H9 (cell line): ENCODE measurements at regions not wholly inside any gene's neighbourhood (a gene's known extent, or its start where the extent isn't known, plus 50 kb on each side); places are given as distances from the start of the nearest gene placed in this dataset.

Source experiments
- DNase-seq: peaks from one replicate; pipeline ENCODE4 v3.0.0-alpha.2; 2017
- H2AFZ ChIP-seq: one replicate; pipeline ENCODE4 v1.6.1; 2013; ENCODE audit warnings: mild to moderate bottlenecking, low read length, control low read depth, moderate library complexity
- H2AK5ac ChIP-seq: 2 replicates; pipeline ENCODE4 v1.6.1; 2013; ENCODE audit warnings: low read length, control low read depth, mixed read lengths; ENCODE audit not compliant: insufficient read length
- H2BK120ac ChIP-seq: one replicate; pipeline ENCODE4 v1.6.1; 2013; ENCODE audit warnings: low read depth, mild to moderate bottlenecking, low read length, control low read depth, inconsistent platforms; ENCODE audit not compliant: poor library complexity, severe bottlenecking
- H2BK12ac ChIP-seq: 2 replicates; pipeline ENCODE4 v1.6.1; 2013; ENCODE audit warnings: low read length, control low read depth, mixed read lengths, low read depth; ENCODE audit not compliant: insufficient read length
- H2BK15ac ChIP-seq: 2 replicates; pipeline ENCODE4 v1.6.1; 2013; ENCODE audit warnings: low read depth, low read length, control low read depth
- H2BK20ac ChIP-seq: one replicate; pipeline ENCODE4 v1.6.1; 2013; ENCODE audit warnings: low read depth, mild to moderate bottlenecking, low read length, control low read depth, inconsistent platforms; ENCODE audit not compliant: poor library complexity, severe bottlenecking
- H2BK5ac ChIP-seq: 2 replicates; pipeline ENCODE4 v1.6.1; 2013; ENCODE audit warnings: low read length, control low read depth, mixed read lengths; ENCODE audit not compliant: insufficient read length
- H3K14ac ChIP-seq: 2 replicates; pipeline ENCODE4 v1.6.1; 2013; ENCODE audit warnings: low read length, control low read depth; ENCODE audit not compliant: insufficient read depth
- H3K18ac ChIP-seq: 2 replicates; pipeline ENCODE4 v1.6.1; 2013; ENCODE audit warnings: low read depth, mild to moderate bottlenecking, mixed read lengths, low read length, control low read depth; ENCODE audit not compliant: insufficient read length
- H3K23ac ChIP-seq: 2 replicates; pipeline ENCODE4 v1.6.1; 2013; ENCODE audit warnings: low read length, control low read depth, mixed read lengths, low read depth; ENCODE audit not compliant: insufficient read length
- H3K23me2 ChIP-seq: 2 replicates; pipeline ENCODE4 v1.6.1; 2013; ENCODE audit warnings: low read depth, mild to moderate bottlenecking, mixed read lengths, low read length, control low read depth; ENCODE audit not compliant: insufficient read length, poor library complexity, severe bottlenecking
- H3K27ac ChIP-seq: 2 replicates; pipeline ENCODE4 v1.5.1; 2013; ENCODE audit warnings: low read length, control low read depth, mixed read lengths, low read depth; ENCODE audit not compliant: insufficient read length
- H3K27me3 ChIP-seq: 2 replicates; pipeline ENCODE4 v1.6.1; 2013; ENCODE audit warnings: low read length, control low read depth, inconsistent platforms; ENCODE audit not compliant: insufficient read depth
- H3K4ac ChIP-seq: 2 replicates; pipeline ENCODE4 v1.6.1; 2013; ENCODE audit warnings: low read depth, mild to moderate bottlenecking, control low read depth, inconsistent platforms, low read length, moderate library complexity
- H3K4me1 ChIP-seq: 2 replicates; pipeline ENCODE4 v1.6.1; 2013; ENCODE audit warnings: low read length, control low read depth, inconsistent platforms; ENCODE audit not compliant: insufficient read depth
- H3K4me2 ChIP-seq: 2 replicates; pipeline ENCODE4 v1.6.1; 2013; ENCODE audit warnings: low read length, control low read depth, mixed read lengths; ENCODE audit not compliant: insufficient read length, insufficient read depth
- H3K56ac ChIP-seq: 2 replicates; pipeline ENCODE4 v1.6.1; 2013; ENCODE audit warnings: low read depth, mild to moderate bottlenecking, mixed read lengths, low read length, control low read depth; ENCODE audit not compliant: insufficient read length
- H3K79me1 ChIP-seq: 2 replicates; pipeline ENCODE4 v1.6.1; 2013; ENCODE audit warnings: low read depth, mild to moderate bottlenecking, moderate library complexity, low read length, control low read depth, inconsistent platforms; ENCODE audit not compliant: insufficient read depth, poor library complexity, severe bottlenecking
- H3K79me2 ChIP-seq: 2 replicates; pipeline ENCODE4 v1.6.1; 2013; ENCODE audit warnings: low read length, control low read depth, inconsistent platforms; ENCODE audit not compliant: insufficient read depth
- H3K9ac ChIP-seq: 2 replicates; pipeline ENCODE4 v1.6.1; 2013; ENCODE audit warnings: low read length, control low read depth, mixed read lengths; ENCODE audit not compliant: insufficient read length; ENCODE audit errors: extremely low read depth
- H3K9me3 ChIP-seq: one replicate; pipeline ENCODE4 v1.6.1; 2013; ENCODE audit warnings: low read depth, low read length, inconsistent platforms; ENCODE audit not compliant: control insufficient read depth
- H3T11ph ChIP-seq: one replicate; pipeline ENCODE4 v1.6.1; 2013; ENCODE audit warnings: mild to moderate bottlenecking, low read length, control low read depth, inconsistent platforms
- H4K20me1 ChIP-seq: one replicate; pipeline ENCODE4 v1.6.1; 2013; ENCODE audit not compliant: control insufficient read depth, insufficient read length, insufficient read depth
- H4K5ac ChIP-seq: 2 replicates; pipeline ENCODE4 v1.6.1; 2013; ENCODE audit warnings: low read depth, mild to moderate bottlenecking, mixed read lengths, low read length, control low read depth; ENCODE audit not compliant: insufficient read length
- H4K8ac ChIP-seq: replicated peaks from 2 replicates; pipeline ENCODE4 v1.6.1; 2013; ENCODE audit warnings: low read length, control low read depth, mixed read lengths, low read depth; ENCODE audit not compliant: insufficient read length
- H4K91ac ChIP-seq: 2 replicates; pipeline ENCODE4 v1.6.1; 2013; ENCODE audit warnings: low read depth, mild to moderate bottlenecking, moderate library complexity, mixed read lengths, low read length, control low read depth; ENCODE audit not compliant: insufficient read length
- H3K27ac Mint-ChIP-seq, 3 experiments: 2 replicates in 2 of 3; 3 replicates in 1 of 3; pipeline ENCODE4 v1.8.0; 2020 to 2021; ENCODE audit warnings: mixed read lengths in 3 of 3, mild to moderate bottlenecking in 1 of 3, moderate library complexity in 1 of 3
- H3K27me3 Mint-ChIP-seq: 2 replicates; pipeline ENCODE4 v1.8.0; 2021; ENCODE audit warnings: low read depth, mild to moderate bottlenecking, moderate library complexity, mixed read lengths
- H3K36me3 Mint-ChIP-seq, 3 experiments: 2 replicates in 2 of 3; 3 replicates in 1 of 3; pipeline ENCODE4 v1.8.0; 2020 to 2021; ENCODE audit warnings: low read depth in 3 of 3, mixed read lengths in 3 of 3; ENCODE audit not compliant: insufficient read depth in 1 of 3
- H3K4me1 Mint-ChIP-seq, 2 experiments: 2 replicates each; pipeline ENCODE4 v1.8.0; 2020; ENCODE audit warnings: mixed read lengths in 2 of 2
- H3K4me3 Mint-ChIP-seq, 2 experiments: 2 replicates in 1 of 2; 3 replicates in 1 of 2; pipeline ENCODE4 v1.8.0; 2020 to 2021; ENCODE audit warnings: mild to moderate bottlenecking in 2 of 2, mixed read lengths in 2 of 2, moderate library complexity in 1 of 2
- H3K9me3 Mint-ChIP-seq, 2 experiments: 2 replicates in 1 of 2; 3 replicates in 1 of 2; pipeline ENCODE4 v1.8.0; 2020; ENCODE audit warnings: mild to moderate bottlenecking in 2 of 2, mixed read lengths in 2 of 2, moderate library complexity in 1 of 2
- CTCF ChIP-seq: fragments of 200-600 bp; sonication (generic); conservative IDR thresholded peaks from 3 replicates; pipeline ENCODE4 v1.8.0; 2021; ENCODE audit warnings: antibody characterized with exemption, mild to moderate bottlenecking
- WGBS: extraction: QIAGEN DNeasy Blood & Tissue Kit; methylation state at CpG from one replicate; pipeline ENCODE4 v1.1.7; 2013; ENCODE audit warnings: missing lambda C conversion rate, low lambda C conversion rate, mixed read lengths; ENCODE audit not compliant: insufficient read length; ENCODE audit errors: extremely low coverage; 5-methylcytosine and 5-hydroxymethylcytosine counted together

DNA sequence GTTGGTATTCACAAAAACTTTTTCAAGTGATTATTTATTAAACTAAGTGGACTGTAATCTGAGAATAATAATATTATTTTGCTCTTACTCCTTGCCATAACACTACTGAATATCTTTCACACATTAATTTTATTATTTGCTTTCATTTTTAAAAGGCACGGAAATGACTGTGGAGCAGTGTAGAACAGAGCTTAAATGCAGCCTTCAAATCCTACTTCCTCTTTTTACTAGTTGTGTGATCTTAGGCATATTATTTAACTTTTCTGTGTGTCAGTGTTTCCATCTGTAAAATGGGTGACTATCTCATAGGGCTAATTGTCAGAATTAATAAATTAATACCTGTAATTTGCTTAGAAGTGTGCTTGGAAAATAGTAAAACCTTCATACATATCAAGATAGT is 55.5 kb upstream of the SLC8A1 start:
- H3K27ac ChIP-seq, result no peak overlapping the region

More for the DNA sequence above, 55.5 kb upstream of the SLC8A1 start:
- Histone ChIP-seq H2BK120ac (no peak overlapping the region), H2BK15ac (no peak overlapping the region), H3K4ac (no peak overlapping the region), H3K23ac (no peak overlapping the region), H3K23me2 (no peaks in the 10 kb centered on the region), H2AK5ac (no peak overlapping the region), H3K4me2 (no peak overlapping the region), H3K9me3 (no peaks in the 10 kb centered on the region), H4K8ac (no peak overlapping the region), H3K27me3 (no peaks in the 10 kb centered on the region), H4K20me1 (no peaks in the 10 kb centered on the region), H4K91ac (no peak overlapping the region), H3K18ac (no peak overlapping the region), H3K9ac (no peak overlapping the region), H3K79me1 (no peaks in the 10 kb centered on the region), H3K56ac (no peak overlapping the region), H2BK20ac (no peak overlapping the region), H3K79me2 (no peaks in the 10 kb centered on the region), H4K5ac (no peak overlapping the region), H2AFZ (no peak overlapping the region), H3K14ac (no peak overlapping the region), H3T11ph (no peak overlapping the region), H2BK5ac (no peak overlapping the region), H2BK12ac (no peak overlapping the region), H3K4me1 (no peaks in the 10 kb centered on the region)
- peaks cover 14 to 22% of the 10 kb centered on the region in 2 experiments for H3K4me1 Mint-ChIP-seq
- H3K27me3 Mint-ChIP-seq, result no peaks in the 10 kb centered on the region
- TF ChIP-seq CTCF, result no peak
- no peak overlapping the region for H3K27ac Mint-ChIP-seq
- H3K9me3 Mint-ChIP-seq, result no peaks in the 10 kb centered on the region
- H3K36me3 Mint-ChIP-seq, result no peaks in the 10 kb centered on the region
- H3K4me3 Mint-ChIP-seq, result no peak overlapping the region
- DNase-seq, result no peak
- no CpG with 5 or more reads among the region's 1 CpG for WGBS
